Breast epithelium (tissue), 3 donors: ENCODE measurements at regions not wholly inside any gene's neighbourhood (a gene's known extent, or its start where the extent isn't known, plus 50 kb on each side); places are given as distances from the start of the nearest gene placed in this dataset.

Experiments used
- POLR2A ChIP-seq: fragments of 450-650 bp; IDR thresholded peaks from one replicate; pipeline ENCODE4 v1.6.1; 2016; ENCODE audit warnings: antibody characterized with exemption, mild to moderate bottlenecking, moderate library complexity
- TF ChIP-seq, protein P1 (sequence below), 3 donors: fragments of 450-650 bp; IDR thresholded peaks; one replicate each; pipeline ENCODE4 v1.5.1; 2016 to 2017; ENCODE audit warnings: antibody characterized with exemption in 3 of 3, mild to moderate bottlenecking in 3 of 3, moderate library complexity in 3 of 3

DNA sequence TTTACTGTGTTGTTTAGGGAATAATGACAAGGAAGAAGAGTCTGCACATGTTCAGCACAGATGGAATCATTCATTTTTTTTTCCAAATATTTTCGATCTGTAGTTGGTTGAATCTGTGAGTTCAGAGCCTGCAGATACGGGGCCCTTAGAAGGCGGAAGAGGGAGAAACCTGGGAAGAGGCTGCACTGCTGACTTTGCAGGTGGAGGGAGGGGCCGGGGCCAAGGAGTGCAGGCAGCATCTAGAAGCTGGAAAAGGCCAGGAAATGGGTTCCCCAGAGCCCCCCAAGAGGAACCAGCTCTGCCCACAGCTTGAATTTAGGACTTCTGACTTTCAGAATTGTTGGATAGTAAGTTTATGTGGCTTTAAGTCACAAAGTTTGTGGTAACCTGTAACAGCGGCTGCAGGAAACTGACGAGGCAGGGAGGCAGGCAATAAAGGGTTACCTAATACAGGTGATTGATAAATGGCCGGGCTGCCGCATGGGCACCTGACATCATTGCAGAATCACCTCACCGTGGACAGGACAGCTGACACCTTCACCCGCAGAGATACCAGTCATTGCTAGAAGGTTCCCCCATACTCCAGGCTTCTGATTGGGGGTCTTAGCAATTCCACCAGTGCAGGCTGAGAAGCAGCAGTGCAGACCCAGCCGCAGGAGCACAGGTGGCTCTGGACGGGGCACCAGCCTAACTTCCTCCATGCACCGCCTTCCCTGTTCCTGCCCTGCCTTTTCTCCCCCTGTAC, 181.3 kb downstream of the IRF8 start:
- TF ChIP-seq, protein P1, sequence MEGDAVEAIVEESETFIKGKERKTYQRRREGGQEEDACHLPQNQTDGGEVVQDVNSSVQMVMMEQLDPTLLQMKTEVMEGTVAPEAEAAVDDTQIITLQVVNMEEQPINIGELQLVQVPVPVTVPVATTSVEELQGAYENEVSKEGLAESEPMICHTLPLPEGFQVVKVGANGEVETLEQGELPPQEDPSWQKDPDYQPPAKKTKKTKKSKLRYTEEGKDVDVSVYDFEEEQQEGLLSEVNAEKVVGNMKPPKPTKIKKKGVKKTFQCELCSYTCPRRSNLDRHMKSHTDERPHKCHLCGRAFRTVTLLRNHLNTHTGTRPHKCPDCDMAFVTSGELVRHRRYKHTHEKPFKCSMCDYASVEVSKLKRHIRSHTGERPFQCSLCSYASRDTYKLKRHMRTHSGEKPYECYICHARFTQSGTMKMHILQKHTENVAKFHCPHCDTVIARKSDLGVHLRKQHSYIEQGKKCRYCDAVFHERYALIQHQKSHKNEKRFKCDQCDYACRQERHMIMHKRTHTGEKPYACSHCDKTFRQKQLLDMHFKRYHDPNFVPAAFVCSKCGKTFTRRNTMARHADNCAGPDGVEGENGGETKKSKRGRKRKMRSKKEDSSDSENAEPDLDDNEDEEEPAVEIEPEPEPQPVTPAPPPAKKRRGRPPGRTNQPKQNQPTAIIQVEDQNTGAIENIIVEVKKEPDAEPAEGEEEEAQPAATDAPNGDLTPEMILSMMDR (IDR thresholded peaks at IDR 0.05), result no peak
- TF ChIP-seq POLR2A, result no peak
